NCI-H526 (cell line): ENCODE measurements at regions not wholly inside any gene's neighbourhood (a gene's known extent, or its start where the extent isn't known, plus 50 kb on each side); places are given as distances from the start of the nearest gene placed in this dataset.
A peak's percentile ranks its signal among the peaks of the same experiment; 100 is the strongest.
"Not testable (repeated sequence)": the region's sequence is repeated elsewhere in the genome, so short reads cannot be mapped to it uniquely, and the experiment has no call there.

Source experiments
- DNase-seq, 2 experiments: peaks; one replicate each; lab custom pipeline; 2025; lab: John Stamatoyannopoulos, UW

DNA sequence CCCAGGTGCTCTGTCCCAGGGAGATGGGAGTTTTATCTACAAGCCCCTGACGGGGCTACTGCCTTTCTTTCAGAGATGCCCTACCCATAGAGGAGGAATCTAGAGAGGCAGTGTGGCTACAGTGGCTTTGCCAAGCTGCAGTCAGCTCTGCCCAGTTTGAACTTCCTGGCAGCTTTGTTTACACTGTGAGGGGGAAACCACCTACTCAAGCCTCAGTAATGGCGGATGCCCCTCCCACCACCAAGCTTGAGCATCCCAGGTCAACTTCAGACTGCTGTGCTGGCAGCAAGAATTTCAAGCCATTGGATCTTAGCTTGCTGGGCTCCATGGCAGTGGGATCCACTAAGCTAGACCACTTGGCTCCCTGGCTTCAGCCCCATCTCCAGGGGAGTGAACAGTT is 53.1 kb upstream of the TMEM252 start:
- not testable (repeated sequence) for DNase-seq

DNA sequence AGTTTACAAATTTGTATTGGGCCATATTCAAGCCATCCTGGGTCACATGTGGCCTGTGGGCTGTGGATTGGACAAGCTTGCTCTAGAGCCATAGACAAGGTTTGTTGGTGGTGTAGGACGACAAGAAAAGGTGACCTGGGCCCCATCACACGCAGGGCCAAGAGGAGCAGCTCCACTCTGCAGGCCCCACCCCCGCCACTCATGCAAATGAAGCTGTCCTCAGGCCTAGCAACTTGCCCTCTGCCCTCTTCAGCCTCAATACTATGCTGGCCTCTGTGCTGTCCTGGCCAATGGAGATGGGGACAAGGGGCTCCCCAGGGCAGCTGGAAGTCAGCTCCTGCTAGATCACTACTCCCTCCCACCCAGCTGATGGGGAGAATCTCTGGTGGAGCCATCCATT is 55.2 kb upstream of the TMEM252 start:
- DNase-seq, result no peak

DNA sequence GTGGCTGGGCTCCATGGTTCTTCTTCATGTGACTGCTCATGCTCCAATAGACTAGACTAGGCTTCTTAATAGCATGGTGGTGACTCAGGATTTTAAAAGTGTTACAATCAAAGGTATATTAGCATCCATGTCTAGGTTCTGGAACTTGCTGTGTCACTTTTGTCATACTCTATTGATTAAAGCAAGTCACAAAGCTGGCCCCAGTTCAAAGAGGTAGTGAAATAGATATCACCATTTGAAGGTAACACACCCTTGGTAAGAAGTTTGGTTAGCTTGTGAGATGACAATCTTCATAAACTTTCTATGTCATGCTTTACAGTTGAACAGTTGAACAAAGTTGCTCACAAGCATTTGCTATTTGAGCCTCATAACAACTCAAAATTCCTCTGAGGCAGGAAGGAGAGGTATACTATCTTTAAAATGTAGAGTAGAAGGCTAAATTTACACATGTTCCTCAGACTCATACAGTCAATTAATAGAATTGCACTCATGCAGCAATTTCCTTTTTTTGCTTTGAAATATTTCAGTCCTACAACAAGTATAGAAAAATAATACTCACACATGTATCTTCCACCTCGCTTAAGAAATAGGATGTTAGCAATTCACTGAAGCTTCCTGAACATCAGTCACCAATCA is 56.8 kb upstream of the TMEM252 start:
- no peak for DNase-seq

DNA sequence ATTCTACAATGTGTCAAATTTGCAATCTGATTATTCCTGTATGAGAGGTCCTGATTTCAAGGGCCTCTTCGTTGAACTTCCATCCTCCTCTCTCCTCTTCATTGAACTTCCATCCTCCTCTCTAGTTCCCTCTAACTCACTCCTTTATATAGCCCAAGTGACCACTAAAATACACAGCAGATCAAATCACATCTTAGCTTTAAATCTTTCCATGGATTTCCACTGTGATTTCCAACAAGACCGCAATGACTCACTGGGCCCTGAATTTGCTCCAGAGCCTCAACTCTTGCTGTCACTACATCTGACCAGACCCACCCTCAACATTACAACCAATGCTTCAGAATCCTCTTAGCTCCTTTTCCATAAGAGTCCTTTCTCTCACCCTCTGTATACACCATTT is 59.1 kb upstream of the TMEM252 start:
- no peak for DNase-seq

DNA sequence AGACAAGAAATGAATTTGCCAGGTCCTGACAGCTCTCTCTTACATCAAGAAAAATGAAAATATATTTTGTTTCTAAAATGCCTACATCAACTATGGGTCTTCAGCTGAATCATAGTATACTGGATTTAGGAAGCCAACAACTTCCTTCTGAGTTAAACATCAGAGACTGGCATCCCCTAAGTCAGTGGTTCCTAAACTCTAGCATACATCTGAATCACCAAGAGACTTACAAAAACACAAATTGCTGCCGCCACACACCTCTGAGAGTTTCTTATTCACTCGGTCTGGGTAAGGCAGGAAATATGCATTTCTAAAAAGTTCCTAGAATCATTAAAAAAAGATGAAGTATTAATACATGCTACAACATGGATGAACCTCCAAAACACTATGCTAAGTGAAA is 60.4 kb upstream of the TMEM252 start:
- DNase-seq, result no peak

DNA sequence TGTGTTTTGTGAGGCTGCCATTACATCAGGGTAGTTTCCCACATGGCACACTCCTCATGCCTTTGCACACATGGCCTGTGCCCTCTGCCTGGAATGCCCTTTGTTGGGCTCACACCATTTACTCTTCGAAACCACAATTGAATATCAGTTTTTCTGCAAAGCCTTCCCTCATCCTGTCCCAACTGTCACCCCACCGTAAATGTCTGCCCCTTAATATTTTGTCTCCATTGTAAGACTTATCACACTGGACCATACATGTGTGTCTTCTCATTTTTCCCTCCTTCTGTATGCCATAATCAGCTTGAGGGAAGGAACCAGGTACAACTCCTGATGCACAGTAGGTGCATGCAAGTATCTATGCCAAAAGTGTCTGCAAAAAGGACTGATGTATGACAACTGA is 62.7 kb upstream of the TMEM252 start:
- no peak for DNase-seq

DNA sequence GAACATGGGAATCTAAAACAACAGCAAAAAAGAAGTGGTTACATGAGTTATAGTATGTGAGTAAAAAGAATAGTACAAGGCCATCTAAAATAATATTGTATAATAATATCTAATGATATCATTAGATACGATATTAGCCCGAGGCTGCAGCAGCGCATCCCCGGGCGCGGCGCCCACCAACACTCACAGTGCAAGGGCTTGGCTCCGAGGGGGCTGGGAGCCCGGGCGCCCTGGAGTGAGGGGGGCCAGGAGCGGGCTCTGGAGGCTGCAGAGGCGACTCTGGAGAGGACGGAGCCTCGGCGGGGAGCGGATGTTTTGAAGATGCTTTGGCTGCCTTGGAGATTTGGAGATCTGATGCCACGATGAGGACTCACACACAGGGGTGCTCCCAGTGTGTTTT is 68.1 kb upstream of the TMEM252 start:
- no peak for DNase-seq

DNA sequence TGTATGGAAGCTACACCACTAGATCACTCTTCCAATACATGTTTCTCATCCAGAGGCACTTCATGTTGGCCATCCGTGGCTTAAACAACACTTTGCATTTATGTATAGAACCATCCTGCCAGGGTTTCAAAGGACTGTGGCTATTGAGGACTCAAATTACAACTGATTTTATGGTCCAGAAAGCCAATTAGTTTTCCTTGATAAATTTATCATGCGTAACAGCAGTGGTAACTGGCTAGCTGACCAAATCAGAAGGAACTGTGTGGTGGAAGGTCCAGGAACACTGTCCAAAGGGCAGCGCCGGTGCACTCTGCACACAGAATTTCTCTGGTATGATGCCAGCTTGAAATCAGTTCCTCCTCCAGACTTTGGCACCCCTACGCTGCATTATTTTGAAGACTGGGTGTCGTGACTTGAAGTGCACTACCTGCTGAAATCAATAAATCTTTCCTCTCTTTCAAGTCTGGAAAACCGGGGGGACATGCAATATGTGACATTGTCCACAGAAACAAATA is 69.3 kb upstream of the TMEM252 start:
- no peak for DNase-seq

DNA sequence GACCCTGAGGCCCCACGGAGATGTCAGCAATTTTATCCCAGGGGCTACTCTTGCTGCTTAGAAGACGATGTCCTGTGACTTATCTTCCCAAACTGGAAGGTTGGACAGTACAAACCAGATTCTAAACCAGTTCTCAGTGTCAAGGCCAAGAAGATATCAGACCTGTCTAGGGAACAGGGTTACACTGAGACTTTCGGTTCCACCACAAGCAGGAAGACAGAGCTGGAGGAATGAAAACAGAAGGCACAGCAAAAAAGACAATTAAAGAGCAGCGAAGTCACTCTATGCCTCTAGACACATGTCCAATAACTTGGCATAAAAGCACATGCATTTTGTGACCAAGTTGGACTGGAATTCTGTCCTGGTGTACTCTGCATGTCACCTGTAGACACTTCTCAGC is 73.4 kb upstream of the TMEM252 start:
- no peak for DNase-seq

DNA sequence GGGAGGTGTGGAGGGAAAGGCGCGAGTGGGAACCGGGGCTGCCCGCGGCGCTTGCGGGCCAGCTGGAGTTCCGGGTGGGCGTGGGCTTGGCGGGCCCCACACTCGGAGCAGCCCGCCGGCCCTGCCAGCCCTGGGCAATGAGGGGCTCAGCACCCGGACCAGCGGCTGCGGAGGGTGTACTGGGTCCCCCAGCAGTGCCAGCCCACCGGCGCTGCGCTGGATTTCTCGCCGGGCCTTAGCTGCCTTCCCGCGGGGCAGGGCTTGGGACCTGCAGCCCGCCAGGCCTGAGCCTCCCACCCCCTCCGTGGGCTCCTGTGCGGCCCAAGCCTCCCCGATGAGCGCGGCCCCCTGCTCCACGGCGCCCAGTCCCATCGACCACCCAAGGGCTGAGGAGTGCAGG is 76.3 kb upstream of the TMEM252 start:
- not testable (repeated sequence) for DNase-seq

DNA sequence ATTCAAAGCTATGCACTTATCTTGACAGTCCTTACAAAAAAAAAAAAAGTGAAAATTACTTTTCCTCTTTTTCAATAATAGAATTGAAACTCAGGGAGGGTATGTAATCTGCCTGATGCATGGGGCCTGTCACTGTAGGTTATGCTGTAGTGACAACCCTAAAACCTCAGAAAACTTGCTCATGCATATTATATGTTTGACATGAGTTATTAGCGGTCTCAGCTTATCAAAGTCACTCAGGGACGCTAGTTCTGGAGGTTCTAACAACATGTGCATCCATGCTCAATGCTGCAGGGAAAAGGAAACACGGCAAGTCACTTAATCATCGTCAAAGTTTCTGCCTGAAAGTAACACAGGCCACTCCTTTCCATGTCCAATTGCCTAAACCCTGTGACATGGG is 78.4 kb upstream of the TMEM252 start:
- no peak for DNase-seq

DNA sequence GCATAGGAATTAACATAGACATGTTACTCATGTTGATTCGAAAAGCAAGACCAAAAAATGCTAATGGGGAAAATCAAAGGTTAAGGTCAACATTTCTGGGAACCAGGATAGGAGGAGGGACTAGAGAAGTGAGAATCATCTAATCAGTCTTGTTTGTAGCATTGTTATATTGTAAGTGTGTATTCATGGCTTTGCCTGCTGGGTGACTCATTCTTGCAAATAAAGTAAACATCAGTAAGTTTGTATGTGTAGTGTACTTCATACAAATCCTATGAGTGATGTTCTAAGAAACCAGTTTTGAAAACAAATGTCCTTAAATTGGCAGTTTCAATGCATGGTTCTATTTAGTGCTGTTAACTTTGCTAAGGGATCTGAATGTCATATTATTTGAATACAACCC is 79.0 kb upstream of the TMEM252 start:
- DNase-seq, result peak; percentile 38 to 57

DNA sequence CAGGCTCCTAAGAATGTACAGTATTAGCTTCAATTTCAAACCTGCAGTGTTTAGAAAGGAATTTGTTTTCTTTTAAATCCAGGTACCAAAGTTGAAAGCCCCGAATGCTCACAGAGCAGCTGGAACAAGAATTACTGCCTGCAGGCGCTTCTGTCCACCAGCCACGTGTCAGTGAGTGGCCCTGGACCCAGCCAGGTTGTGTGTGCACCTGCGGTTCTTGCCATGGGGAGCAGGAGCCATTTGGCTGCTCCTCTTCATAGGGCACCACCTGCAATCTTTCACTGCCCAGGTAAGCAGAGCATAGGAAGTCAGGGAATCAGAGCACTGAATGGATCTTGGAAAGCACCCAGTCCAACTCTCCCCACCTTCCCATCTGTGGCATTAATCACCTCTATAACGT is 79.5 kb upstream of the PIP5K1B start:
- peak in 1 of 2 experiments; percentile 37 for DNase-seq

DNA sequence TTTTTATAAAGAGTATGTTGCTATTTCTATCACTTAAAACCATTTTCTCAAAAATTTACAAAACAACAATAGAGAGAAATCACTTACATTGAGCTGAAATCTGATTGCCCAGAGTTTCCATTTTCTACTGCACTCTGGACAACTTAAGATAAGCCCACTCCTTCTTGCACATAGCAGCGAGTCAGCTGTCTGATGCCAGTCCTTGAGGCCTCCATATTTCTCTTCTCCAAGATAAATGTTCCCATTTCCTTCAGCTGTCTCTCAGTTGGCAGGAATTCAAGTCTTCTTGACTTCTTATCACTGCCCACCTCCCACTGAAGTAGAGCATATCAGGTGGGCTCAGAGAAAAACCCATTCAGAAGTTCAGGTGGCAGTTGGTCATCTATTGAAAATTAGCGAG is 78.5 kb upstream of the PIP5K1B start:
- DNase-seq, result no peak

DNA sequence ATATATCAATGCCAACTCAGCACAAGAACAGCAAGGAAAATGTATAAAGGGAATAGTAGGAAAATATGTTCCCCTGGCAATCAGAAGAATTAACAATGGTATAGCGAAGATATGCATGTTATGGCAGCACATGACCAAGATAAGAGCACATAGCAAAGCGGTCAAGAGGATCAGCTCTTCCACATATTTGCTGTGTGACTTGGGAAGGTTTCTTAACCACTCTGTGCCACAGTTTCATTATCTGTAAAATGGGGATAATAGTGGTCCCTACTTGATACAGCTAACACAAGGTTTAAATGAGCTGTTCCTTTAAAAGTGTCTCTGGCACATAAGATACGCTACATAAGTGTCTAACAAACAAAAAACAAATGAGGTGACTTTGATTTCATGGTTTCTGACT is 77.9 kb upstream of the PIP5K1B start:
- no peak for DNase-seq

DNA sequence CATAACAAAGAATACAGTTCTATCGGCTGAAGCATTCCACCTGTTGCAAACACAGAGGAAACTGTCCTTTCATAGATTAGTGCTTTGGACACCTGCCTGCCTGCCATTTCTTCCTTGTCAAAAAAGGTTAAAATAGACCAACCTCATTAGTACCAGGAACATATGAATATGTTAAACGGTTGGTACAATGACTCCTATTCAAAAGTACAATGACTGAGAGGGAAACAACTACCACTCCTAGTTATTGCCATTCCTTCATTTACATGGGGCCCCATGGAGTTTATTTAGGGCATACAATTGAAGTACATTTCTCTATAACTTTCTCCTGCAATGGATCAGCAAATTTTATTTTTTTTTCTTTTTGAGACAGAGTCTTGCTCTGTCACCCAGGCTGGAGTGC is 77.4 kb upstream of the PIP5K1B start:
- DNase-seq, result peak; percentile 41 to 44

DNA sequence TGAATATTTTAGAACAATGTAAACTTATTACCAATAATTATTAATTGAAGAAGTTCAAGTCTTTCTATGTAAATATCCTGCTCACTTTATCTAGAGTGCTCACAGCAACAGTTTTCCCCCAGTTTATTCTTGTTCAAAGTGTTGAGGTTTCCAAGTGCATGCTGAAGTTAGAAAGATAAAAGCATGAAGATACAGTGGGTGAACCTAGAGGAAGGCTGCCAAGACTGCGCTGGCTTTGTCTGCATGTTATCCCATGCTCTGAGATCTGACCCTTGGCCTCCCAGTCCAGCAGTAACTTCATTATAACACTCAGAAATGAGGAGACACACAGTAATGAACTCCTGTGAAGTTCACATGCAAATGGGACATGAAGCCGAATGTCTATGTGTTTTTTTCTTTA is 76.0 kb upstream of the PIP5K1B start:
- DNase-seq, result no peak

DNA sequence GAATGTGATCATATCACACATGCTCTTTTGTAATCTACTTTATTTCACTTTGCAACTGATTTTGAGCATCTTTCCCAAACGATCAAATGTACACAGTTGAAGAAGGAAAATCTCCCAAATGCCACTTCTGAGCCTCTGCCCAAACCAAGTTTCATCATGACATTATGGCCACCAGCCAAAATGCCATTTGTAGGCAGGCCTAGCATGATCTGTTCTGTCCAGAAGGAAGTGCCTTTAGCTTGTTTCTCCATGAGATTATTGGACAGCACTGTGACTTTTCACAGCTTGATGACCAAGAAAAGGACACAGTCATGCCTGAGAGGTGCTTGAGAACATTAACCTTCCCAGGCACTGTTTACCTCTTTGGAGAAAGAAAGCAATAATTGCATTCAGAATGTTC is 73.2 kb upstream of the PIP5K1B start:
- no peak for DNase-seq

DNA sequence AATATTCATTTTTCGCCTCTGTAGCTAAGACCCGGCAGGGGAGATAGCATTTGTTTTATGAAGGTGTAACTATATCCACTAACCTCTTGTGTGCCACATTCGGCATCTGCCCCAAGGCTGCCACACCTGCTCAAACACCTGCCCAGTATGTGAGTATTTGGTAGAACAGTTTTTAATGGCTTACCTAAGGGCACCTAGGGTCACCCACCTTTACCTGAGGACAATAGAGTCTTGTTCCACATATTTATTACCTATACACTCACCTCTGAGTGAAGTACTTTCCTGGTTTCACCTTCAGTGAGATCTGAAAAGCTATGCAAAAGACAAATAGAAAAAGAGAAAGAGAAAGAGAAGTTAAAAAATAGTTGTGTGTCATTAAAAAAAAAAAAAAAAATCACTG is 68.0 kb upstream of the PIP5K1B start:
- DNase-seq, result peak; percentile 84 to 89

DNA sequence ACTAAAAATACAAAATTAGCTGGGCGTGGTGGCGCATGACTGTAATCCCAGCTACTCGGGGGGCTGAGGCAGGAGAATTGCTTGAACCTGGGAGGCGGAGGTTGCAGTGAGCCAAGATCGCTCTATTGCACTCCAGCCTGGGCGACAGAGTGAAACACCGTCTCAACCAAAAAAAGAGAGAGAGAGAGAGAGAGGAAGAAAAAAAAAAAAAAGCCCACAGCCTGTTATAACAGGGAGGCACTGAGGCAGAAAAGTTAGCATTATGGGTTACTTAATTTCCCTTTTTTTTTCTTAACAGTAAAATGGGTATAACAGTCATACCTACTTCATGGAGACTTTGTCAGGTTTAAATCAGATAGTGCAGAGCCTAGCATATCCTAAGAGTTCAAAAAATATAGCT is 65.8 kb upstream of the PIP5K1B start:
- DNase-seq, result not testable (repeated sequence)

DNA sequence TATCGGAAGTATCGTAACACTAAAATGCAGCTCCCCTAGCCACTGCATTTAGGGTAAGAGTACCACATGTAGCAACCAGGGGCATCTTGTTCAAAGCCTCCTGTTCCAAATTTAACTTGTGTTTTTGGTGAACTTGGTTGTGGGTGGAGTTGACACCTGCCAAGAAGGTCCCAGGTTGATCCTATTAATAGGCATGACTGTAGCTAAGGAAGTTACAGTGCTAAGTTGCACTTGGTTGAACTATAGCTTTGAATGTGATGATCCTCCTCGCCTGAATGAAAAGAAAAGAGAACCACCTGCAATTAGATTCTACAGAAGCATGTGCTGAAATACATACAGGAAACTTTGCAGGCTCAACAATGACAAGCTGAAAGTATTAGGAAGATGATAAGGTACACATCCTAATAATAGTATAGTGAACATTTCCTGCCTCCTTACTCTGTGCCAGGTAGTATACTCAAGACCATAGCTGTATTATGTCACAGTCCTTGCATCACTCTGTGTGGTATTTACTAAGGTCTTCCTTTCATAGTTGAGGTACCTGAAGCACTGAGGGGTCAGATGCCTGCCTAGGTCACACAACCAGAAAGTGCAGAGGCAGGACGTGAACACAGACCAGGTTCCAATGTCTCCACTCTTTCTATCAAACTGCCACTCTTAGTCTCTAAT is 64.5 kb upstream of the PIP5K1B start:
- no peak for DNase-seq

DNA sequence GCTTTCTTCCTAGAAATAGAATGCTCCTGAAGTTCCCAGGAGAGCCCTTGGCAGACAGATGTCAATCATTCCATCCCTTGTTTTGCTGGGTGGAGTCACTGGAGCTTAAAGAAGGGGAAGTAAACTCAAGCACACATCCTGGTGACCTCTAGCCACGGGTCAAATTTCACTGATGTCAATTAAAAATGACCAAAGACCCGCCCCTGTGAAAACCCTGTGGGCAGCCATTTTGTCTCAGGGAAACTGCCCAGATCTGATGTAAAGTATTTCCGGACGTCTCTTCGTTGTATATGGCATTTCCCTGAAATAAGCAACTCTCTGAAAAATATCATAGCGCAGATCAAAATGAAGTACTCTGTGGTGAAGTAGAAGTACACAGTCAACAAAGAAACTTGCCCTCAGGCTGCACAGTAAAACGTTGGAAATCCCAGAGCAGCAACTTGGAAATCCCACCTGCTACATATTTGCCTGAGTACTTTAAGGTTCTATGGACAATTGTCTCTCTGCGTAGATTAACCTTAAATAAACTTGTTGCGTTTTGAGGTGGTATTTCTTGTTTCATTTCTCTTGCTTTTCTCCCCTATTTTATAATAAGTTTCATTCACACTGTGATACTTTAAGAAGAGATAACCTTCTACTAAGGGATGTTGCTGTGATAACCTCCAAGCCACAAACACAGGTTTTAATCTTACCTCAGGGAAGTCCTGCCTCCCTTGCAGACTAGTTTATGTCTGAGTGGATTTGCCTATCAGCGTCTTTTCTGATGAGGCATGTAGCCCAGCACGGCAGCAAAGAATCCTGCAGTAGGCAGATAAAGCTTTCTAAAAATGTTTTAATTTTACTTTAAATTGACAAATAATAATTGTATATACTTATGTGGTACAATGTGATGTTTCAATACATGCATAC is 60.9 kb upstream of the PIP5K1B start:
- peak; percentile 53 to 69 for DNase-seq

DNA sequence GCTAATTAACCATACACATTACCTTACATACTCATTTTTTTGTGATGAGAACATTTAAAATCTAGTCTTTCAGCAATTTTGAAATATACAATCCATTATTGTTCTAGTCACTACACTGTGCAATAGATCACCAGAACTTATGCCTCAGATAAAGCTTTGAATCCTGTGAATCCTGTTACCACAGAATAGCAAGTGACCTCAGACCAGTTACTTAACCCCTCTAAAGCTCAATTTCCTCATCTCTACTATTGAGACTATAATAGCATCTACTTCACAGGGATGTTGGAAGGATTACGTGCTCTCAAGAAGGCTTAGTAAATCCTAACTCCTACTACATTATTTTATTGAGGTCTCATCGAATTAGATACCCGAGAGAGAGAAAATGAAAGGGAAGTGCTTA is 60.2 kb upstream of the PIP5K1B start:
- DNase-seq, result no peak
